ENCODE measurements at regions not wholly inside any gene's neighbourhood (a gene's known extent, or its start where the extent isn't known, plus 50 kb on each side); places are given as distances from the start of the nearest gene placed in this dataset.
A peak's percentile ranks its signal among the peaks of the same experiment; 100 is the strongest.

GRCh38 chr16:8519179-8519578 lies 71.1 kb downstream of the TMEM114 start:
- no peak for DNase-seq

GRCh38 chr16:8517280-8517679 lies 73.0 kb downstream of the TMEM114 start:
- no peak for DNase-seq

GRCh38 chr16:8516471-8516870 lies 73.8 kb downstream of the TMEM114 start:
- no peak for DNase-seq

- DNase-seq, result no peak
Observed at GRCh38 chr16:8512941-8513624, 77.2 kb downstream of the TMEM114 start.

GRCh38 chr16:8511464-8511863 lies 78.8 kb downstream of the TMEM114 start:
- no peak for DNase-seq

- DNase-seq, result no peak
Observed at GRCh38 chr16:8510160-8510559, 80.2 kb downstream of the TMEM114 start.

GRCh38 chr16:8505327-8505991 lies 84.9 kb downstream of the TMEM114 start:
- DNase-seq, result no peak

- no peak for DNase-seq
Observed at GRCh38 chr16:8502446-8502845, 87.9 kb downstream of the TMEM114 start.

GRCh38 chr16:8500351-8500750 lies 90.0 kb downstream of the TMEM114 start:
- no peak for DNase-seq

GRCh38 chr16:8496364-8496763 lies 93.9 kb downstream of the TMEM114 start:
- no peak for DNase-seq

GRCh38 chr16:8493972-8494371 lies 96.3 kb downstream of the TMEM114 start:
- DNase-seq, result peak in 8 of 56 donors; percentile 0 to 15 (median 1)

GRCh38 chr16:8492690-8493089 lies 97.6 kb downstream of the TMEM114 start:
- DNase-seq, result no peak

GRCh38 chr16:8489580-8489979 lies 100.7 kb downstream of the TMEM114 start:
- no peak for DNase-seq

- no peak for DNase-seq
Observed at GRCh38 chr16:8486985-8487384, 103.3 kb downstream of the TMEM114 start.

- DNase-seq, result no peak
Observed at GRCh38 chr16:8483396-8483795, 106.9 kb downstream of the TMEM114 start.

- no peak for DNase-seq
Observed at GRCh38 chr16:8481810-8482209, 108.5 kb downstream of the TMEM114 start.

- no peak for DNase-seq
Observed at GRCh38 chr16:8476824-8477223, 113.5 kb downstream of the TMEM114 start.

- no peak for DNase-seq
Observed at GRCh38 chr16:8474587-8474986, 115.7 kb downstream of the TMEM114 start.

- DNase-seq, result no peak
Observed at GRCh38 chr16:8469102-8469778, 121.1 kb downstream of the TMEM114 start.

GRCh38 chr16:8464979-8465378 lies 125.3 kb downstream of the TMEM114 start:
- no peak for DNase-seq

GRCh38 chr16:8459085-8459733 lies 131.1 kb downstream of the TMEM114 start:
- DNase-seq, result no peak

GRCh38 chr16:8458481-8459046 lies 131.7 kb downstream of the TMEM114 start:
- DNase-seq, result no peak
